Smooth muscle cell (in vitro differentiated cells): ENCODE measurements at regions not wholly inside any gene's neighbourhood (a gene's known extent, or its start where the extent isn't known, plus 50 kb on each side); places are given as distances from the start of the nearest gene placed in this dataset.

Experiments used
- DNase-seq: peaks from one replicate; lab custom pipeline; 2025; ENCODE audit not compliant: unreplicated experiment; lab: John Stamatoyannopoulos, UW
- H2AFZ ChIP-seq: fragments of 200-600 bp; sonication (generic); 2 replicates; pipeline ENCODE4 v1.6.0; 2016; ENCODE audit warnings: antibody characterized with exemption, low read depth, mild to moderate bottlenecking
- H3F3A ChIP-seq: fragments of 200-600 bp; sonication (generic); 2 replicates; pipeline ENCODE4 v1.6.0; 2017; ENCODE audit warnings: antibody characterized with exemption, low read depth
- H3K27ac ChIP-seq: fragments of 200-600 bp; sonication (generic); 2 replicates; pipeline ENCODE4 v1.5.1; 2016; ENCODE audit warnings: low read depth, mild to moderate bottlenecking
- H3K27me3 ChIP-seq: fragments of 200-600 bp; sonication (generic); 2 replicates; pipeline ENCODE4 v1.6.1; 2016; ENCODE audit warnings: low read depth, mild to moderate bottlenecking
- H3K36me3 ChIP-seq: fragments of 200-600 bp; sonication (generic); 2 replicates; pipeline ENCODE4 v1.5.1; 2016; ENCODE audit warnings: low read depth
- H3K4me1 ChIP-seq: fragments of 200-600 bp; sonication (generic); 2 replicates; pipeline ENCODE4 v1.5.1; 2016; ENCODE audit warnings: low read depth
- H3K4me2 ChIP-seq: fragments of 200-600 bp; sonication (generic); 2 replicates; pipeline ENCODE4 v1.6.0; 2016; ENCODE audit warnings: mild to moderate bottlenecking
- H3K4me3 ChIP-seq: fragments of 200-600 bp; sonication (generic); 2 replicates; pipeline ENCODE4 v1.5.1; 2016; ENCODE audit warnings: mild to moderate bottlenecking
- H3K79me2 ChIP-seq: fragments of 200-600 bp; sonication (generic); 2 replicates; pipeline ENCODE4 v1.6.0; 2016; ENCODE audit warnings: low read depth, mild to moderate bottlenecking
- H3K9ac ChIP-seq: fragments of 200-600 bp; sonication (generic); 2 replicates; pipeline ENCODE4 v1.6.0; 2016; ENCODE audit warnings: low read depth
- H3K9me3 ChIP-seq: fragments of 200-600 bp; sonication (generic); replicated peaks from 2 replicates; pipeline ENCODE4 v1.5.1; 2016; ENCODE audit warnings: low read depth
- H4K20me1 ChIP-seq: fragments of 200-600 bp; sonication (generic); 2 replicates; pipeline ENCODE4 v1.6.0; 2016; ENCODE audit warnings: low read depth
- WGBS: methylation state at CpG from one replicate; pipeline ENCODE4 v1.1.7; 2016; ENCODE audit warnings: low lambda C conversion rate; 5-methylcytosine and 5-hydroxymethylcytosine counted together
- TF ChIP-seq, protein P1 (sequence below): fragments of 200-600 bp; sonication (generic); IDR thresholded peaks from 2 replicates; pipeline ENCODE4 v1.5.1; 2017; ENCODE audit warnings: borderline replicate concordance, mild to moderate bottlenecking, antibody characterized with exemption; ENCODE audit not compliant: insufficient read depth, poor library complexity, severe bottlenecking

DNA sequence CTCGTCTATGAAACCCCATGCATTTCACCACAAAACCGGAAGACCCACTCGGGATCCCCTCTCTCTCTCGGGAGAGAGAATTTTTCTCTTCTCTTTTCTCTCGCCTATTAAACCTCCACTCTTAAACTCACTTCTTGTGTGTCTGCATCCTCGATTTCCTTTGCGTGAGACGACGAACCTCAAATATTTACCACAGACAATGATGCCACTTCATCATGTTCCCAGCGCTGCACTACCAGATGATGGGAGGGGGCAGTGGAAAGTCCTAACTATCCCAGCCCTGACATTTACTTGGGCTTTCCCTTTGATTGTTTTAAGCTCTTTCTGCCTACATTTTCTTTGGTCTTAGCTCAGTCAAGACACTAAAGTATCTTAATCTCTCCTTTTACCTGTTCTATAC is 906.7 kb downstream of the GRID1 start:
- DNase-seq = no peak
- Histone ChIP-seq H2AFZ (no peak overlapping the region), H4K20me1 (no peaks in the 10 kb centered on the region), H3K4me1 (no peaks in the 10 kb centered on the region), H3F3A (no peaks in the 10 kb centered on the region), H3K79me2 (no peaks in the 10 kb centered on the region), H3K9me3 (no peaks in the 10 kb centered on the region), H3K4me3 (no peak overlapping the region), H3K36me3 (no peaks in the 10 kb centered on the region), H3K27ac (no peak overlapping the region), H3K27me3 (no peaks in the 10 kb centered on the region), H3K4me2 (no peak overlapping the region), H3K9ac (no peak overlapping the region)
- TF ChIP-seq, protein P1, sequence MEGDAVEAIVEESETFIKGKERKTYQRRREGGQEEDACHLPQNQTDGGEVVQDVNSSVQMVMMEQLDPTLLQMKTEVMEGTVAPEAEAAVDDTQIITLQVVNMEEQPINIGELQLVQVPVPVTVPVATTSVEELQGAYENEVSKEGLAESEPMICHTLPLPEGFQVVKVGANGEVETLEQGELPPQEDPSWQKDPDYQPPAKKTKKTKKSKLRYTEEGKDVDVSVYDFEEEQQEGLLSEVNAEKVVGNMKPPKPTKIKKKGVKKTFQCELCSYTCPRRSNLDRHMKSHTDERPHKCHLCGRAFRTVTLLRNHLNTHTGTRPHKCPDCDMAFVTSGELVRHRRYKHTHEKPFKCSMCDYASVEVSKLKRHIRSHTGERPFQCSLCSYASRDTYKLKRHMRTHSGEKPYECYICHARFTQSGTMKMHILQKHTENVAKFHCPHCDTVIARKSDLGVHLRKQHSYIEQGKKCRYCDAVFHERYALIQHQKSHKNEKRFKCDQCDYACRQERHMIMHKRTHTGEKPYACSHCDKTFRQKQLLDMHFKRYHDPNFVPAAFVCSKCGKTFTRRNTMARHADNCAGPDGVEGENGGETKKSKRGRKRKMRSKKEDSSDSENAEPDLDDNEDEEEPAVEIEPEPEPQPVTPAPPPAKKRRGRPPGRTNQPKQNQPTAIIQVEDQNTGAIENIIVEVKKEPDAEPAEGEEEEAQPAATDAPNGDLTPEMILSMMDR = no peak
- 90% methylated on average over 10 of the region's 10 CpGs for WGBS

DNA sequence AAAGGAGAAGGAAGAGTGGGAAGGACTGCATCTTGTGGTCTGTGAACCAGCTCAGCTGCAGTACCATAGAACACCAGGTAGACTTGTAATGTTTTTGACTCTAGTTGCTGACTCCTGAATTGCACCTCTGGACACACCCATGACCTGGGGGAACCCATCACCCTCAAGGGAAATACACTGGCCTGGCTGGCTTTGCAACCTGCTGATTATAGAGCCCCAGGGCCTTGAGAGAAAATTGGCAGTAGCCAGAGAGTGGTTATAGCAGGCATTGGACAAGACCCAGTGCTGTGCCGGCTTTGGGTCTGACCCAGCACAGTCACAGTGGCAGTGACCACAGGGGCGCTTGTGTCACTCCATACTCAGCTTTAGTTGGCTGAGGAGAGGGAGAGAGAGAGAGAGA is 902.3 kb downstream of the GRID1 start:
- no peaks in the 10 kb centered on the region for H3K79me2 ChIP-seq
- H3K9ac ChIP-seq = no peak overlapping the region
- H3K4me2 ChIP-seq = no peak overlapping the region
- no peaks in the 10 kb centered on the region for H3K27me3 ChIP-seq
- H3K9me3 ChIP-seq = no peaks in the 10 kb centered on the region
- H2AFZ ChIP-seq = no peak overlapping the region
- no peak overlapping the region for H3K4me3 ChIP-seq
- H3K36me3 ChIP-seq = no peaks in the 10 kb centered on the region
- TF ChIP-seq, protein P1 = no peak
- no peak for DNase-seq
- WGBS = 92% methylated on average over 2 of the region's 2 CpGs
- no peaks in the 10 kb centered on the region for H3F3A ChIP-seq
- no peaks in the 10 kb centered on the region for H3K4me1 ChIP-seq
- H3K27ac ChIP-seq = no peak overlapping the region
- no peaks in the 10 kb centered on the region for H4K20me1 ChIP-seq

DNA sequence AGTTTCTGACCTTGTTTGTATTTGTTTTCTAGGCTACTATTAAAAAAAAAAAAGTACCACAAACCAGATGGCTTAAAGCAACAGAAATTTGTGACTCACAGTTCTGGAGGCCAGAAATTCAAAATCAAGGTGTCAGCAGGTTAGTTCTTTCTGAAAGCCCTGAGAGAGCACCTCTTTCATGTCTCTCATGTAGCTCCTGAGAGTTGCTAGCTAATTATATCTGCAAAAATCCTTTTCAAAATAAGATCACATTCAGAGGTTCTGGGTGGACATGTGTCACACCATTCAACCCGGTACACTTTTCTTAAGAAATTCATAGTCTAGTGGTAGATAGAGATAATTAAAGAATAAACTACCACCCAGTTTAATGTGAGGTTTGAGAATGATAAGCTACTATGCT is 888.6 kb downstream of the GRID1 start:
- Histone ChIP-seq H3K27me3 (no peaks in the 10 kb centered on the region), H3K9me3 (no peaks in the 10 kb centered on the region), H3F3A (no peaks in the 10 kb centered on the region), H3K36me3 (no peaks in the 10 kb centered on the region), H3K79me2 (no peaks in the 10 kb centered on the region), H2AFZ (no peak overlapping the region), H3K4me3 (no peak overlapping the region), H4K20me1 (no peaks in the 10 kb centered on the region), H3K4me1 (no peaks in the 10 kb centered on the region), H3K4me2 (no peak overlapping the region), H3K27ac (no peak overlapping the region), H3K9ac (no peak overlapping the region)
- DNase-seq = no peak
- WGBS = 89% methylated on average over 1 of the region's 1 CpG
- TF ChIP-seq, protein P1 = no peak

DNA sequence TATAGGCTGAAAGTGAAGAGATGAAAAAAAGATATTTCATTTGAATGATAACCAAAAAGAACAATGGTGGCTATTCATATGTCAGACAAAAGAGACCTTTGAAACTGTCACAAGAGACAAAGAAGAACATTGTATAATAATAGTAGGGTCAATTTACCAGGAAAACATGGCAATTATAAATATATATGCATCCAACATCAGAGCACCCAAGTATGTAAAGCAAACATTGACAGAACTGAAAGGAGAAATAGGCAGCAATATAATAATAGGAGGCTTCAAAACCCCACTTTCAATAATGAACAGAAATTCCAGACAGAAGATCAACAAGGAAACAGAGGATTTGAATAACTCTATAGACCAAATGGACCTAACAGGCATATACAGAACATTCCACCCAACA is 876.2 kb downstream of the GRID1 start:
- Histone ChIP-seq H3K4me1 (no peaks in the 10 kb centered on the region), H3K27me3 (peaks cover 9% of the 10 kb centered on the region), H3K36me3 (no peaks in the 10 kb centered on the region), H3K79me2 (no peaks in the 10 kb centered on the region), H3K4me3 (no peak overlapping the region), H3F3A (no peaks in the 10 kb centered on the region), H3K9ac (no peak overlapping the region), H3K27ac (no peak overlapping the region), H2AFZ (no peak overlapping the region), H4K20me1 (no peaks in the 10 kb centered on the region), H3K4me2 (no peak overlapping the region), H3K9me3 (no peaks in the 10 kb centered on the region)
- TF ChIP-seq, protein P1 = no peak
- DNase-seq = no peak
